Activated naive CD4-positive, alpha-beta T cell treated with anti-CD3 and anti-CD28 coated beads, Interleukin-2, amount 10 ng/mL, durations not matched to agents 7 days and 5 days (primary cell): ENCODE measurements at regions not wholly inside any gene's neighbourhood (a gene's known extent, or its start where the extent isn't known, plus 50 kb on each side); places are given as distances from the start of the nearest gene placed in this dataset.

Source experiments
- CTCF ChIA-PET: fragments of 350-600 bp; sonication (Branson Sonifier 250); formaldehyde crosslinking; loops from one replicate; lab custom pipeline; 2021; ENCODE audit warnings: antibody characterized with exemption; lab: Charles Lee
- DNase-seq: peaks from one replicate; pipeline ENCODE4 v3.0.0-alpha.2; 2020
- H3K27ac Mint-ChIP-seq: one replicate; pipeline ENCODE4 v1.8.0; 2021; ENCODE audit warnings: mild to moderate bottlenecking, moderate library complexity, mixed read lengths
- H3K27me3 Mint-ChIP-seq: one replicate; pipeline ENCODE4 v1.8.0; 2021; ENCODE audit warnings: mild to moderate bottlenecking, mixed read lengths
- H3K36me3 Mint-ChIP-seq: one replicate; pipeline ENCODE4 v1.8.0; 2021; ENCODE audit warnings: mixed read lengths
- H3K4me1 Mint-ChIP-seq: one replicate; pipeline ENCODE4 v1.8.0; 2021; ENCODE audit warnings: mixed read lengths
- H3K4me3 Mint-ChIP-seq: one replicate; pipeline ENCODE4 v1.8.0; 2021; ENCODE audit warnings: mild to moderate bottlenecking, moderate library complexity, mixed read lengths
- H3K9me3 Mint-ChIP-seq: one replicate; pipeline ENCODE4 v1.8.0; 2021; ENCODE audit warnings: mixed read lengths

GRCh38 chr19:27529158-27529557, 1683.8 kb downstream of the UQCRFS1 start:
- CTCF ChIA-PET: interaction anchor here (0.6 kb wide), 1 partner anchor 23 kb away, joined by 4 read pairs; no protein-coding TSS in a partner anchor
- Mint-ChIP-seq H3K9me3 (peaks cover 66% of the 10 kb centered on the region), H3K27ac (no peak overlapping the region), H3K36me3 (peaks cover 4% of the 10 kb centered on the region), H3K27me3 (no peaks in the 10 kb centered on the region), H3K4me1 (no peaks in the 10 kb centered on the region), H3K4me3 (no peak overlapping the region)
- DNase-seq: no peak

- CTCF ChIA-PET: no interaction called here
- Mint-ChIP-seq H3K4me1 (no peaks in the 10 kb centered on the region), H3K36me3 (no peaks in the 10 kb centered on the region), H3K9me3 (peaks cover 37% of the 10 kb centered on the region), H3K27me3 (no peaks in the 10 kb centered on the region), H3K27ac (no peak overlapping the region), H3K4me3 (no peak overlapping the region)
- no peak for DNase-seq
Observed at GRCh38 chr19:27522223-27522622, 1690.7 kb downstream of the UQCRFS1 start.
